Stimulated activated CD4-positive, alpha-beta T cell treated with anti-CD3 and anti-CD28 coated beads, TNF-alpha, amount 100 ng/mL, for 24 hours (primary cell): ENCODE measurements at regions not wholly inside any gene's neighbourhood (a gene's known extent, or its start where the extent isn't known, plus 50 kb on each side); places are given as distances from the start of the nearest gene placed in this dataset.
"Not testable (repeated sequence)": the region's sequence is repeated elsewhere in the genome, so short reads cannot be mapped to it uniquely, and the experiment has no call there.

ENCODE experiments used
- DNase-seq, 3 experiments: peaks; one replicate each; pipeline ENCODE4 v3.0.0-alpha.2; 2020; ENCODE audit warnings: low read depth in 3 of 3

DNA sequence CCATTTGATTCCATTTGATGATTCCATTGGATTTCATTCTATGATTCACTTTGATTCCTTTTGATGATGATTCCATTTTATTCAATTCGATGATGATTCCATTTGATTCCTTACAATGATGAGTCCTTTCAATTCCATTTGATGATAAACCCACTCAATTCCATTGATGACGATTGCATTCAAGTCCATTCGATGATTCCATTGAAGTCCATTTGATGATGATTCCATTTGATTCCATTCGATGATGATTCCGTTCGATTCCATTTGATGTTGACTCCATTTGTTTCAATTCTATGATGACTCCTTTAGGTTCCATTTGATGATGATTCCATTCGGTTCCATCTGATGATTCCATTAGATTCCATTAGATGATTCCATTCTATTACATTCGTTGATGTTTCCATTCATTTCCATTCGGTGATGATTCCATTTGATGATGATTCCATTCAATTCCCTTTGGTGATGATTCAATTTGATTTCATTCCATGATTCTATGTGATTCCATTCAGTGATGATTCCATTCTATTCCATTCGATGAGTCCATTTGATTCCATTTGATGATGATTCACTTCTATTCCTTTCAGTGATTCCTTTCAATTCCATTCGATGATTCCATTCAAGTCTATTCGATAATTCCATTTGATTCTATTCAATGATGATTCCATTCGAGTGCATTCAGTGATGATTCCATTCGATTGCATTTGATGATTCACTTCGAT lies 1106.0 kb downstream of the RPIA start:
- DNase-seq, result no peak

- DNase-seq, result not testable (repeated sequence)
Measured at GRCh38 chr2:89801207-89801606, 1109.7 kb downstream of the RPIA start.

DNA sequence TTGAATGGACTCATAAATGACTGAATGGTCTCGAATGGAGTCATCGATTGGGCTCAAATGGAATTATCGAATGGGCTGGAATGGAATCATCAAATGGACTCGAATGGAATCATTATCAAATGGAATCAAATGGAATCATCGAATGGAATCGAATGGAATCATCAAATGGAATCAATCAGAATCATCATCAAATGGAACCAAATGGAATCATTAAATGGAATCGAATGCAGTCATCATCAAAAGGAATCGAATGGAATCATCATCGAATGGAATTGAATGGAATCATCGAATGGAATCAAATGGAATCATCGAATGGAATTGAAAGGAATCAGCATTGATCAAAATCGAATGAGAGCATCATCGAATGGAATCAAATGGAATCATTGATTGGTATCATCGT lies 1114.9 kb downstream of the RPIA start:
- DNase-seq, result not testable (repeated sequence)

GRCh38 chr2:89811295-89811694 lies 1119.8 kb downstream of the RPIA start:
- DNase-seq, result no peak

DNA sequence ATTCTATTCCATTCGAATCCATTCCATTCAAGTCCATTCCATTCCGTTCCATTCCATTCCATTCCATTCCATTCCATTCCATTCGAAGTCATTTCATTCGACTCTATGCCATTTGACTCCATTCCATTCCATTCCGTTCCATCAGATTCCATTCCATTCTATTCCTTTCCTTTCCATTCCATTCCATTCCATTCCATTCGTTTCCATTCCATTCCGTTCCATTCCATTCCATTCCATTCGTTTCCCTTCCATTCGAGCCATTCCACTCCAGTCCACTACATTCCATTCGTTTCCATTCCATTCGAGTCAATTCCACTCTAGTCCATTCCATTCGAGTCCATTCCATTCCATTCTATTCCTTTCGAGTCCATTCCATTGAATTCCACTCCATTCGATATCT lies 1120.4 kb downstream of the RPIA start:
- not testable (repeated sequence) for DNase-seq

GRCh38 chr2:89814359-89814758 lies 1122.9 kb downstream of the RPIA start:
- DNase-seq, result not testable (repeated sequence)

DNA sequence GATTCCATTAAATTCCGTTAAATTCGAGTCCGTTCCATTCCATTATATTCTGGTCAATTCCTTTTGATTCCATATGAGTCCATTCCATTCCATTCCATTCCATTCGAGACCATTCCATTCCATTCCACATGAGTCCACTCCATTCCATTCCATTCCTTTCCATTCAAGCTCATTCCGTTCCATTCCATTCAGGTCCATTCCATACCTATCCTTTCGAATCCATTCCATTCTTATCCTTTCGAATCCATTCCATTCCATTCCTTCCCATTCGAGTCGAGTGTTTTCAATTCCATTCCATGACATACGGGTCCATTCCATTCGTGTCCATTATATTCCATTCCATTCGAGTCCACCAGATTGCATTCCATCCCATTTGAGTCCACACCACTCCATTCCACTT lies 1127.4 kb downstream of the RPIA start:
- DNase-seq, result no peak

DNA sequence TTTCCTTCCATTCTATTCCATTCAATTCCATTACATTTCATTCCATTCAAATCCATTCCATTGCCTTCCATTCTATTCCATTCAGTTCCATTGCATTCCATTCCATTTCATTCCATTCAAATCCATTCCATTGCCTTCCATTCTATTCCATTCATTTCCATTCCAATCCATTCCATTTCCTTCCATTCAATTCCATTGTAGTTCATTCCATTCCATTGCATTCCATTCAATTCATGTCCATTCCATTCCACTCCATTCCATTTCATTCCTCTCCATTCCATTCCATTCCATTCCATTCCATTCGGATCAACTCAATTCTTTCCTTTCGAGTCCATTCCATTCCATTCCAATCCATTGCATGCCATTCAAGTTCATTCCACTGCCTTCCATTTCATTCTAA lies 1128.3 kb downstream of the RPIA start:
- no peak for DNase-seq

GRCh38 chr2:89820248-89820647 lies 1128.8 kb downstream of the RPIA start:
- DNase-seq, result no peak

DNA sequence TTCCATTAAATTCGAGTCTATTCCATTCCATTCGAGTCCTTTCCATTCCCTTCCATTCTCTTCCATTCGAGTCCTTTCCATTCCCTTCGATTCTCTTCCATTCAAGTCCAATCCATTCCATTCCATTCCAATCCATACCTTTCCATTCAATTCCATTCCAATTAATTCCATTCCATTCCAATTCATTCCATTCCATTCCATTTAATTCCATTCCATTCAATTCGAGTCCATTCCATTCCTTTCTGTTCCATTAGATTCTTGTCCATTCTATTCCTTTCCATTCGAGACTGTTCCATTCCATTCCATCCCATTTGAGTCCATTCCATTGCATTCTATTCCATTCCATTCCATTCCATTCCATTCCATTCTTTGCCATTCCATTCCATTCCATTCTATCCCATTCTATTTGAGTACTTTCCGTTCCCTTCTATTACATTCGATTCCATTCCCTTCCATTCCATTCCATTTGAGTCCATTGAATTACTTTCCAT lies 1130.0 kb downstream of the RPIA start:
- DNase-seq, result no peak

GRCh38 chr2:89822342-89822741 lies 1130.9 kb downstream of the RPIA start:
- DNase-seq, result not testable (repeated sequence)

DNA sequence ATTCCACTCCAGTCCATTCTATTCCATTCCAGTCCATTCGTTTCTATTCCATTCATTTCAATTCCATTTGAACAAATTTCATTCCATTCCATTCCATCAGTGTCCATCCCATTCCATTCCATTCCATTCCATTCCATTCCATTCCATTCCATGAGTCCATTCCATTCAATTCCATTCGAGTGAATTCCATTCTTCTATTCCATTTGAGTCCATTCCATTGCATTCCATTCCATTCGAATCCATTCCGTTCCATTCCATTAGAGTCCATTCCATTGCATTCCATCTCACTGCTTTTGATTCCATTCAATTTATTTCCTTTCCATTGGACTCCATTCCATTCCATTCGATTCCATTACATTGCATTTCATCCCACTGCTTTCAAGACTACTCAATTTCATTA lies 1132.1 kb downstream of the RPIA start:
- DNase-seq, result no peak

DNA sequence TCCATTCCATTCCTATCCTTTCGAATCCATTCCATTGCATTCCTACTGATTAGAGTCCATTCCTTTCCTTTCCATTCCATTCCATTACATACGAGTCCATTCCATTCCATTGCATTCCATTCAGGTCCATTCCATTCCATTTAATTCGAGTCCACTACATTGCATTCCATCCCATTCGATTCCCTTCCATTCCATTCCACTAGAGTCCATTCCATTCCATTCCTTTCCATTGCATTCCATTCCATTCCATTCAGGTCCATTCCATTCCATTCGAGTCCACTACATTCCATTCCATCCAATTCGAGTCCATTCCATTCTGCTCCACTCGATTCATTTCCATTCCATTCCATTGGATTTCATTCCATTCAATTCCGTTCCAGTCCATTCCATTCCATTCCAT lies 1133.6 kb downstream of the RPIA start:
- DNase-seq, result no peak

- DNase-seq, result not testable (repeated sequence)
Measured at GRCh38 chr2:89826741-89827140, 1135.3 kb downstream of the RPIA start.

DNA sequence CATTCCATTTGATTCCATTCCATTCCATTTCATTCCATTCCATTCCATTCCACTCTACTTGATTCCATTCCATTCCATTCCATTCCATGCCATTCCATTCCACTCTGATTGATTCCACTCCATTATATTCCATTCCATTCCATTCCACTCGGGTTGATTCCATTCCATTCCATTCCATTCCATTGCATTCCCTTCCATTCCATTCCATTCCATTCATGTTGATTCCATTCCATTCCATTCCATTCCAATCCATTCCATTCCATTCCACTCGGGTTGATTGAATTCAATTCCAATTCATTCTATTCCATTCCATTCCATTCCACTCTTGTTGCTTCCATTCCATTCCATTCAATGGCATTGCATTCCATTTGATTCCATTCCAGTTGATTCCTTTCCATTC lies 1136.4 kb downstream of the RPIA start:
- DNase-seq, result not testable (repeated sequence)

GRCh38 chr2:89828416-89828815 lies 1136.9 kb downstream of the RPIA start:
- DNase-seq, result not testable (repeated sequence)

DNA sequence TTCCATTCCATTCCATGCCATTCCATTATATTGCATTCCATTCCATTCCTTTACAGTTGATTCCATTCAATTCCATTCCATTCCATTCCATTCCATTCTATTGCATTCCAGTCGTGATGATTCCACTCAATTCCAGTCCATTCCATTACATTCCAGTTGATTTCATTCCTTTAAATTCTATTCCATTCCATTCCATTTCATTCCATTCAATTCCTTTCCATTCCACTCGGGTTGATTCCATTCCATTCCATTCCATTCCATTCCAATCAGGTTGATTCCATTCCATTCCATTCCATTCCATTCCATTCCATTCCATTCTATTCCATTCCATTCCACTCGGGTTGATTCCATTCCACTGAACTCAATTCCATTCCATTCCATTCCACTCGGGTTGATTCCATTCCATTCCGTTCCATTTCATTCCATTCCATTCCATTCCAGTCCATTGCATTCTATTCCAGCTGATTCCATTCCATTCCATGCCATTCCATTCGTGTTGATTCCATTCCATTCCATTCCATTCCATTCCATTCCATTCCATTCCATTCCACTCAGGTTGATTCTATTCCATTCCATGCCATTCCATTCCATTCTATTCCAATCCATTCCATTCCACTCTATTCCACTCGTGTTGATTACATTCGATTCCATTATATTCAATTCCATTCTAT lies 1137.6 kb downstream of the RPIA start:
- DNase-seq, result not testable (repeated sequence)

DNA sequence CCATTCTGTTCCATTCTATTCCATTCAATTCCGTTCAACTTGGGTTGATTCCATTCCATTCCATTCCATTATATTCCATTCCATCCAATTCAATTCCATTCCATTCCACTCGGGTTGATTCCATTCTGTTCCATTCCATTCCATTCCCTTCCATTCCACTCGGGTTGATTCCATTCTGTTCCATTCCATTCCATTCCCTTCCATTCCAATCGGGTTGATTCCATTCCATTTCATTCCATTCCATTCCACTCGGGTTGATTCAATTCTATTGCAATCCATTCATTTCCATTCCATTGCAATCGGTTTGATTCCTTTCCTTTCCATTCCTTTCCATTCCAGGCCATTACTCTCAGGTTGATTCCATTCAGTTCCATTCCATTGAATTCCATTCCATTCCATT lies 1138.4 kb downstream of the RPIA start:
- DNase-seq, result no peak

- not testable (repeated sequence) for DNase-seq
Measured at GRCh38 chr2:89830341-89831218, 1139.1 kb downstream of the RPIA start.

DNA sequence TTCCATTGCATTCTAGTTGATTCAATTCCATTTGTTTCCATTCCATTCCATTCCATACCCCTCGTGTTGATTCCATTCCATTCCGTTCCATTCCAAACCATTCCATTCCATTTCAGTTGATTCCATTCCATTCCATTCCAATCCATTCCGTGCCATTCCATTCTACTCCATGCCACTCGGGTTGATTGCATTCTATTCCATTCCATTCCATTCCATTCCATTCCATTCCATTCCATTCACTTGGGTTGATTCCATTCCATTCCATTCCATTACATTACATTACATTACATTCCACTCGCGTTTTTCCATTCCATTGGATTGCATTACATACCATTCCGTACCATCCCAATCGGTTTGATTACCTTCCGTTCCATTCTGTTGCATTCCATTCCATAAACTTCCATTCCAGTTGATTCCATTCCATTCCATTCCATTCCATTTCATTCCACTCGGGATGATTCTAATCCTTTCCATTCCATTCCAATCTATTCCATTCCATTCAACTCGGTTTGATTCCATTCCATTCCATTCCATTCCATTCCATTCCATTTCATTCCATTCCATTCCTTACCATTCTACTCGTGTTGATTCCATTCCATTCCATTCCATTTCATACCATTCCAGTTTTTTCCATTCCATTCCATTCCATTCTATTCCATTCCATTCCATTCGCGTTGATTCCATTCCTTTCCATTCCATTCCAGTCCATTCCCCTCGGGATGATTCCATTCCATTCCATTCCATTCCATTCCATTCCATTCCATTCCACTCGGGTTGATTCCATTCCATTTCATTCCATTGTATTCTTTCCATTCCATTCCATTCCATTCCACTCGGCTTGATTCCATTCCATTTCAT lies 1140.4 kb downstream of the RPIA start:
- no peak for DNase-seq

GRCh38 chr2:89833116-89833779 lies 1141.8 kb downstream of the RPIA start:
- no peak for DNase-seq
